NCI-H510A treated with DMSO at 0.1 percent for 48 hours (cell line): ENCODE measurements at regions not wholly inside any gene's neighbourhood (a gene's known extent, or its start where the extent isn't known, plus 50 kb on each side); places are given as distances from the start of the nearest gene placed in this dataset.

Experiments
- DNase-seq: peaks from one replicate; lab custom pipeline; 2025; lab: John Stamatoyannopoulos, UW

- DNase-seq: no peak
These were observed 198.5 kb downstream of the SP3 start for GRCh38 chr2:173766537-173767289.

GRCh38 chr2:173770947-173771678, 194.1 kb downstream of the SP3 start:
- no peak for DNase-seq

- no peak for DNase-seq
These were observed 193.0 kb downstream of the SP3 start for GRCh38 chr2:173772205-173772604.

GRCh38 chr2:173773076-173773475, 192.1 kb downstream of the SP3 start:
- DNase-seq: no peak

GRCh38 chr2:173775440-173775839, 189.7 kb downstream of the SP3 start:
- DNase-seq: no peak

GRCh38 chr2:173782681-173783080, 182.5 kb downstream of the SP3 start:
- DNase-seq: no peak

DNA sequence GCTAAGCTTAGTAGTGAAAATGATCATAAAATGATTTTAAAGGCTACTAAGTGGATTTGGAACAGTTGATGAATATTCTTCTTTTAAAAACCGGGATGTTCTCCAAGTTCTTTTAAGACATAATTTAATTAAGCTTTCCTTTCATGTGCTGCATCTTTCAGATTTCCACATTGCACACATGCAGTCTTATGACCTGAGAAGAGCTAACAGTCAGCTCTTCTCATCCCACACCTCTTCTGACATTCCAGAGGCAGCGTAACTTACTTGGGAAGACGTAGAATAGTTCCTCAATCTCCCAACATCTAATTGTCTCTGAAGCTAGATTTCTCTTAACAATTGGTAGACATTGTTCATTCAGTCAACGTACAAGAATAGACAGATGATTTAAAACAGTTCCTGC, 181.8 kb downstream of the SP3 start:
- DNase-seq: no peak

DNA sequence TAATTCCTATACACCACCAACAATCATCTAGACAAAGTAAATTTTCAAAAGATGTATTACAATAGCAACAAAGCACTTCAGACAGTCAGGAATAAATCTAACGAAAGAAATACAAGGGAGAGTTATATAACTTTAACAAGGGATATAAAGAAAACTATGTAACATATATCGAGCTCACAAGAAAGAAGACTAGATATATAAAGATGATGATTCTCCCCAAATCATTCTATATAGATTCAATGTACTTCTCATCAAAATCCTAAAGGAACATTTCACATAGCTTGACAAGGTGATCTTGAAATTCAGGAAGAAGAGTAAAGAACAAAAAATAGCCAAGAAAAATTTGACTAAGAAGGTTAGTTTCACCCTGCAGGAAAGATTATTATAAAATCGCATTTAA, 179.4 kb downstream of the SP3 start:
- no peak for DNase-seq

- DNase-seq: no peak
These were observed 173.7 kb downstream of the SP3 start for GRCh38 chr2:173791502-173791901.

DNA sequence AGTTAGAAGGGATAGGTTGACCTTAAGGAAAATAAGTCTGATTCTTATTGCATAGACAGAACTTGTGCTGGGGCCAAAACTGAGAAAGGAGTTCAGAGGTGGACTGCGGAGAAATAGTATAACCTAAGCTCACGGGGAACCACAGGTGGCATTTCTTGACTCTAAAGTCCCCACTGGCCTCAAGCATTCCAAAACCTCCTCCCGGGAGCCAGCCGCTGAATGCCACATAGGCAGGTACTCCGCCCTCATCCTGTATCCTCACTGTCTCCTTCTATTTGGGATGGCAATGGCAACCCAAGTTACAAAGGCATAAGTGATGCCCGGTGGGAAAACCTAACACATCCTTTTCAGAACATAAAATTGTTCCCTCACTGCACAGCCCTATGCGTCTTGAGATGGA, 173.0 kb downstream of the SP3 start:
- DNase-seq: no peak

GRCh38 chr2:173792741-173793140, 172.4 kb downstream of the SP3 start:
- DNase-seq: no peak

- DNase-seq: peak; percentile 78
These were observed 171.2 kb downstream of the SP3 start for GRCh38 chr2:173793709-173794565.

DNA sequence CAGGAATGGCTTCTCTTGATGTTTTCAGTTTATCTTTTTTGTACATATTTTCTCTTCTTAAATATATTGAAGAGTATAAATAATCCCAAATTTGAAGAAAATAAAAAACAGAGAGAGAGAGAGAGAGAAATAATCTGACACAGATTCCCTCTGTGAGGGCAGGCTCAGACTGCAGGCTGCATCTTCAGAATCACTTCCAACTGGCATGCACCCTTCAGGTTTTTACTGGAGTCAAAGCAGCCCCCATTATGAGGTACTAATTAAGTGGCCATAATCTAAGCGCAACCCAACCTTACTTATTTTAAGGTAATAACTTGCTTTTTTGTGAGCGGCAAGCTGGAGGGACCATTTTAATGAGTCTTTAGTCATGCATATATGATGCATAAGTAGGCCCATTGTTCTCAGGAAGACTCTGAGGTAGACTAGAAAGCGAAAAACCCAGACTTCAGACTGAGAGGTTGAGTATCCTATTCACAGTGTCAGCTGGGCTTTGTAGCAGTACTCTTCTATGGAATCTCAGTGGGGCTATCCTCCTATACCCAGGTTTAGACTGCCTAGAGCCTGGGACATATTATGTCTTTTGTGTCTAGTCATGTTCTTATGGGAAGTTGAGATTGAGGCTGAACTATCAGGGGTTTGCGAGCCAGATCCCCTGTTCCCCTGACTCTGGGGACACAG, 167.4 kb downstream of the SP3 start:
- no peak for DNase-seq

DNA sequence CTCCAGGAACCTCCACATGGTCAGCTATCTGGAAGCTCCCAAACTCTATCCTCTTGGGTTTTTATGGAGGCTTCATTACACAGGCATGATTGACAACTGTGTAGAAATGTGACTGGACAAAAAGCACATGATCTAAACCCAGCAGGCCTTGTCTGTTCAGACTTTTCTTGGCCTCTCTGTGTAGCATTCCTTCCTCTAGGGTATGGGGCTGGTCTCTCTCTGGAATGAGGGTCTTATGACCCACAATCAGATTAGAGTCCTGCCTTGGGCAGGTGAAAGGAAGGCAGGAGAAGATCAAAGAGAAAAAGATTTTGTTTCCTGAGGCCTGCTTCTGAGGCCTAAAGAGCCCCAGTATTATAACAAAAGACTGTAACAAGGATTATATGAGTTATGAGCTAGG, 162.7 kb downstream of the SP3 start:
- no peak for DNase-seq

DNA sequence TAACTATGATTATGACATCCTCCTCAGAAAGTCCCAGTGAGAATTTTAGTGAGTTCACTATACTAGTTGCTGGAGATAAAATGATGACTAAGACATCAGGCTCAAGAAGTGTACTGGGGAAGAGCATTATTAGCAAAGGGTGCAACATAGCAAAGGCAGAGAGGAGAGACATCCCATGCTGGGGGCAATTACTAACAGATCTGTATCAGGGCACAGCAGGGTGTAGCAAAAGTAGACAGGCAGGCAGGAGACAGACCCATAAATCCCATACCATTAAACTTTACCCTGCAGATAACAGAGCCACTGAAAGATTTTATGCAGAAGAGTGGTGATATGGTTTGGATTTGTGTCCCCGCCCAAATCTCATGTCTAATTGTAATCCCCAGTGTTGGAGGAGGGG, 161.7 kb downstream of the SP3 start:
- DNase-seq: no peak

DNA sequence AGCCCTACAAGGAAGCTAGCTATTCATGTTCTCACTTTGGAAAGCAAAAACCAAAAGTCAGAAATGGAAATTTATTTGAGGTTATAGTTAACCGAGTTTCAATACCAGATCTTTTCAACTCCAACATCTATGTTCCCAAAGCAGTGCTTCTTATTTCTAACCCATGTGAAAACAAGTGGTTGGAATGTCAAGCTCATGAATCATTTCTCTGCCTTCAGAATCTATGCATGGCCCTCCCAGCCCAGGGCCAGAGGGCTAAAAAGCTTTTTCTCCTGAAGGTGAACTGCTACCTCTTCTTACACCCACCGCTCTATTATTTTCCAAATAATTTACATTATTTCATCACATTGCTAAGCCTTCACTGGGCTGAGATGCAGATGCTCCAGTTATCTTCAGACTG, 158.4 kb downstream of the SP3 start:
- no peak for DNase-seq

- no peak for DNase-seq
These were observed 156.5 kb downstream of the SP3 start for GRCh38 chr2:173808718-173809117.

DNA sequence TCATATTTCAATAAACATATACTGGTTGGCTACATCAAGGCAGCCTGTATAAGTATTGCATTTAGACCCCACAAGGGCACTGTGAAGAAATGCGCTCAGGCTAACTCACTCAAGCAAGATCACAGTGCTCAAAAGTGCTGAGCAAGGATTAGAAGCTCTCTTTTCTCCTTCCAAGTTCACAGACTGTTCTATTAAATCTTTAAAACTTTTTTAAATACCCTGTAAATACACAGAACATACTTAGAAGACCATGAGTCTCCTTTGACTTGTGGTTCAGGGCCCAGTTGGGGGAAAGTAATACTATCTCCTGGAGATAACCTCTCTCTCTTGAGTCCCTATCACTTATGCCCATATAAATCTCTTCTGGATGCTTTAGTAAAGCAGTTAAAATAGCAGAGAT, 152.9 kb downstream of the SP3 start:
- no peak for DNase-seq

GRCh38 chr2:173814306-173814705, 150.9 kb downstream of the SP3 start:
- DNase-seq: no peak

- DNase-seq: no peak
These were observed 149.4 kb downstream of the SP3 start for GRCh38 chr2:173815772-173816171.

DNA sequence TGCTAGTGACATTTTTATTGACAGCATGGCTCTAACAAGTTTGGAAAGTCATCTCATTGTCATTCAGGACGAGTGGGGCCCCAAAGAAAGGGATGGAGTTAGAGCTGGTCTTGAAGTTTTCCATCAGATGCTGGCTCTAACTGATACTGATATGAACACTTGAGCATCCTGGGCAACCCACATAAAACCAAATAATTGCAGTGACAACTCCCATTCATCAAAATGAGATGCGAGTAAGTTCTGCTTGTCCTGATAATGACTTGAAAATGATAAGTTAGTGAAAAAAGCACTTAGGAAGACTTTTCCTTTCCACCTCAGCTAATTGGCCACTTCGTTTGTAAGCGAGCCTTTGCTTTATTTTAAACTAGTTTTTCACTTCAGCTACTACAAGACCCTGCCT, 147.6 kb downstream of the SP3 start:
- DNase-seq: no peak

- no peak for DNase-seq
These were observed 146.9 kb downstream of the SP3 start for GRCh38 chr2:173818285-173818684.
